HL-60 (cell line): ENCODE measurements at regions not wholly inside any gene's neighbourhood (a gene's known extent, or its start where the extent isn't known, plus 50 kb on each side); places are given as distances from the start of the nearest gene placed in this dataset.

Source experiments
- POLR2AphosphoS5 ChIP-seq: IDR thresholded peaks from 2 replicates; pipeline ENCODE4 v1.6.1; 2012; ENCODE audit warnings: low read depth
- TF ChIP-seq, protein P1 (sequence below): IDR thresholded peaks from one replicate; pipeline ENCODE4 v1.5.1; 2011; ENCODE audit warnings: low read length, control low read depth, inconsistent platforms; ENCODE audit not compliant: insufficient read depth
- TF ChIP-seq, protein P2 (sequence below): IDR thresholded peaks from 2 replicates; pipeline ENCODE4 v1.6.1; 2012; ENCODE audit warnings: low read depth; ENCODE audit not compliant: insufficient replicate concordance

DNA sequence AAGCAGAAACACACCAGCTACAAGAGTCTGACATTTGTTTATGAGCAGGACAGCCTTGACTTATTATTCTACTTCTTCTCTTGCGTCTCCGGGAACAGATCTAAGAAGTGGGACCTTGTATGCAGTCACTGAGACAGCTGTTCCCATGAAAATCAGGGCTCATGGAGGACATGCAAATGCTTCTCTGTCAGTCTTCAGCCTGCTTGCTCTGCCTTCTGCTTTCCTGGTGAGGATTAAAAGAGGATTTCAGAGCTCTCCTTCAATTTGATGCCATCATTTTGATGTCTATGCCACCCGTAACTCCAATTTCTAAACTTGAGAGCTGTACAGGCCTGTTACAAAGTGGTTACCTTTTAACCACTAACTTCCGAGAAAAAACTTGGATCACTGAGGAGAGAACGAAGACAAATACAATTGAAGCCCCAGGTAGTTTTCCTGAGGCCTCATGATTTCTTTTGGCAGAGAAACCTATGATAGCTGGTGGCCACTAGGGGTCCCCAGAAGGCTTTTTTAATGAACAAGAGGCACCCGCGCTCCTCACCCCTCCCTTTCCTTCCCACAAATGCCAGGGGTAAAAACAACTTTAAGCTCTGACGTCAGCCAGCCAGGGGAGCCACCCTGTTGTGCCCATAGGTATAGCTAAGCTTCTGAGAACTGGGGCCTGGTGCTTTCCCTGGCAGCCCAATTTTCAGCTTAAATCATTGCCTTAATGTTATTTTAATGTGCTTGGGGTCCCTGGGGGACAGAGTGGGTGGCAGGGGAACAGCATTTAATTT is 97.0 kb downstream of the DDIT4L start:
- TF ChIP-seq, protein P1, sequence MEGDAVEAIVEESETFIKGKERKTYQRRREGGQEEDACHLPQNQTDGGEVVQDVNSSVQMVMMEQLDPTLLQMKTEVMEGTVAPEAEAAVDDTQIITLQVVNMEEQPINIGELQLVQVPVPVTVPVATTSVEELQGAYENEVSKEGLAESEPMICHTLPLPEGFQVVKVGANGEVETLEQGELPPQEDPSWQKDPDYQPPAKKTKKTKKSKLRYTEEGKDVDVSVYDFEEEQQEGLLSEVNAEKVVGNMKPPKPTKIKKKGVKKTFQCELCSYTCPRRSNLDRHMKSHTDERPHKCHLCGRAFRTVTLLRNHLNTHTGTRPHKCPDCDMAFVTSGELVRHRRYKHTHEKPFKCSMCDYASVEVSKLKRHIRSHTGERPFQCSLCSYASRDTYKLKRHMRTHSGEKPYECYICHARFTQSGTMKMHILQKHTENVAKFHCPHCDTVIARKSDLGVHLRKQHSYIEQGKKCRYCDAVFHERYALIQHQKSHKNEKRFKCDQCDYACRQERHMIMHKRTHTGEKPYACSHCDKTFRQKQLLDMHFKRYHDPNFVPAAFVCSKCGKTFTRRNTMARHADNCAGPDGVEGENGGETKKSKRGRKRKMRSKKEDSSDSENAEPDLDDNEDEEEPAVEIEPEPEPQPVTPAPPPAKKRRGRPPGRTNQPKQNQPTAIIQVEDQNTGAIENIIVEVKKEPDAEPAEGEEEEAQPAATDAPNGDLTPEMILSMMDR, result peak; percentile 75
- TF ChIP-seq POLR2AphosphoS5, result no peak
- TF ChIP-seq, protein P2, sequence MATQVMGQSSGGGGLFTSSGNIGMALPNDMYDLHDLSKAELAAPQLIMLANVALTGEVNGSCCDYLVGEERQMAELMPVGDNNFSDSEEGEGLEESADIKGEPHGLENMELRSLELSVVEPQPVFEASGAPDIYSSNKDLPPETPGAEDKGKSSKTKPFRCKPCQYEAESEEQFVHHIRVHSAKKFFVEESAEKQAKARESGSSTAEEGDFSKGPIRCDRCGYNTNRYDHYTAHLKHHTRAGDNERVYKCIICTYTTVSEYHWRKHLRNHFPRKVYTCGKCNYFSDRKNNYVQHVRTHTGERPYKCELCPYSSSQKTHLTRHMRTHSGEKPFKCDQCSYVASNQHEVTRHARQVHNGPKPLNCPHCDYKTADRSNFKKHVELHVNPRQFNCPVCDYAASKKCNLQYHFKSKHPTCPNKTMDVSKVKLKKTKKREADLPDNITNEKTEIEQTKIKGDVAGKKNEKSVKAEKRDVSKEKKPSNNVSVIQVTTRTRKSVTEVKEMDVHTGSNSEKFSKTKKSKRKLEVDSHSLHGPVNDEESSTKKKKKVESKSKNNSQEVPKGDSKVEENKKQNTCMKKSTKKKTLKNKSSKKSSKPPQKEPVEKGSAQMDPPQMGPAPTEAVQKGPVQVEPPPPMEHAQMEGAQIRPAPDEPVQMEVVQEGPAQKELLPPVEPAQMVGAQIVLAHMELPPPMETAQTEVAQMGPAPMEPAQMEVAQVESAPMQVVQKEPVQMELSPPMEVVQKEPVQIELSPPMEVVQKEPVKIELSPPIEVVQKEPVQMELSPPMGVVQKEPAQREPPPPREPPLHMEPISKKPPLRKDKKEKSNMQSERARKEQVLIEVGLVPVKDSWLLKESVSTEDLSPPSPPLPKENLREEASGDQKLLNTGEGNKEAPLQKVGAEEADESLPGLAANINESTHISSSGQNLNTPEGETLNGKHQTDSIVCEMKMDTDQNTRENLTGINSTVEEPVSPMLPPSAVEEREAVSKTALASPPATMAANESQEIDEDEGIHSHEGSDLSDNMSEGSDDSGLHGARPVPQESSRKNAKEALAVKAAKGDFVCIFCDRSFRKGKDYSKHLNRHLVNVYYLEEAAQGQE, result no peak
